Gastrocnemius medialis (tissue), 4 donors: ENCODE measurements at regions not wholly inside any gene's neighbourhood (a gene's known extent, or its start where the extent isn't known, plus 50 kb on each side); places are given as distances from the start of the nearest gene placed in this dataset.

Source experiments
- POLR2A ChIP-seq, 2 donors: fragments of 450-650 bp; IDR thresholded peaks; one replicate each; pipeline ENCODE4 v1.6.1; 2017; ENCODE audit warnings: antibody characterized with exemption in 2 of 2, mild to moderate bottlenecking in 2 of 2, moderate library complexity in 2 of 2
- TF ChIP-seq, protein P1 (sequence below), 5 experiments: fragments of 450-650 bp in 3 of 5; fragments of 200-600 bp in 2 of 5; sonication (generic) in 2 of 5; IDR thresholded peaks in 4 of 5; conservative IDR thresholded peaks in 1 of 5; 1 replicate in 4 of 5; 2 replicates in 1 of 5; pipeline ENCODE4 v1.5.1; 2016 to 2019; ENCODE audit warnings: antibody characterized with exemption in 5 of 5, mild to moderate bottlenecking in 3 of 5, moderate library complexity in 3 of 5

DNA sequence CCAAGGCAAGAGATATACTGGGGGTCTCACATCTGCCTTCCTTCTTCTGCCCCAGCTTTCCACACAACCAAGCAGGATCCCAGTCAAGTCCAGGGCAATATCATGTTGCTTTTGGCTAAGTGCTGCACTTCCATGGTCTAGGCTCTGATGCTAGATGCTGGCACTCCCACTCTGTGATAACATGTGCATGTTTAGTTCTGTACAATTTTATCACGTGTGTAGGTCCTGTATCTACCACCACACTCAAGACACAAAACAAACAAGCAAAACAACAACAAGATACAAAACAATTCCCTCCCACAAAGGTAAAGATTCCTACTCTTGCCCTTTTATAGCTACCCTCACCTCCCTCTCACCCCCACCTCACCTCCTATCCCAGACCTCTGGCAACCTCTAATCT is 105.6 kb upstream of the HABP2 start:
- no peak for TF ChIP-seq POLR2A (IDR thresholded peaks at IDR 0.05)
- TF ChIP-seq, protein P1, sequence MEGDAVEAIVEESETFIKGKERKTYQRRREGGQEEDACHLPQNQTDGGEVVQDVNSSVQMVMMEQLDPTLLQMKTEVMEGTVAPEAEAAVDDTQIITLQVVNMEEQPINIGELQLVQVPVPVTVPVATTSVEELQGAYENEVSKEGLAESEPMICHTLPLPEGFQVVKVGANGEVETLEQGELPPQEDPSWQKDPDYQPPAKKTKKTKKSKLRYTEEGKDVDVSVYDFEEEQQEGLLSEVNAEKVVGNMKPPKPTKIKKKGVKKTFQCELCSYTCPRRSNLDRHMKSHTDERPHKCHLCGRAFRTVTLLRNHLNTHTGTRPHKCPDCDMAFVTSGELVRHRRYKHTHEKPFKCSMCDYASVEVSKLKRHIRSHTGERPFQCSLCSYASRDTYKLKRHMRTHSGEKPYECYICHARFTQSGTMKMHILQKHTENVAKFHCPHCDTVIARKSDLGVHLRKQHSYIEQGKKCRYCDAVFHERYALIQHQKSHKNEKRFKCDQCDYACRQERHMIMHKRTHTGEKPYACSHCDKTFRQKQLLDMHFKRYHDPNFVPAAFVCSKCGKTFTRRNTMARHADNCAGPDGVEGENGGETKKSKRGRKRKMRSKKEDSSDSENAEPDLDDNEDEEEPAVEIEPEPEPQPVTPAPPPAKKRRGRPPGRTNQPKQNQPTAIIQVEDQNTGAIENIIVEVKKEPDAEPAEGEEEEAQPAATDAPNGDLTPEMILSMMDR (IDR thresholded peaks at IDR 0.05 in 4 of 5, conservative IDR thresholded peaks at IDR 0.05 in 1 of 5): no peak
